B cell (primary cell): ENCODE measurements at regions not wholly inside any gene's neighbourhood (a gene's known extent, or its start where the extent isn't known, plus 50 kb on each side); places are given as distances from the start of the nearest gene placed in this dataset.

Experiments
- CTCF ChIP-seq: fragments of 200-600 bp; IDR thresholded peaks from one replicate; pipeline ENCODE4 v1.8.0; 2022; ENCODE audit warnings: antibody characterized with exemption, mild to moderate bottlenecking
- EZH2 ChIP-seq: IDR thresholded peaks from 2 replicates; pipeline ENCODE4 v1.6.1; 2012; ENCODE audit warnings: borderline replicate concordance, low read depth, mild to moderate bottlenecking, moderate library complexity, low read length; ENCODE audit not compliant: insufficient read depth, poor library complexity, severe bottlenecking

- TF ChIP-seq CTCF: peak; percentile 41
- TF ChIP-seq EZH2: no peak
Measured at GRCh38 chr5:101390151-101390908, 487.2 kb upstream of the ST8SIA4 start.
